ENCODE measurements at regions not wholly inside any gene's neighbourhood (a gene's known extent, or its start where the extent isn't known, plus 50 kb on each side); places are given as distances from the start of the nearest gene placed in this dataset.

DNA sequence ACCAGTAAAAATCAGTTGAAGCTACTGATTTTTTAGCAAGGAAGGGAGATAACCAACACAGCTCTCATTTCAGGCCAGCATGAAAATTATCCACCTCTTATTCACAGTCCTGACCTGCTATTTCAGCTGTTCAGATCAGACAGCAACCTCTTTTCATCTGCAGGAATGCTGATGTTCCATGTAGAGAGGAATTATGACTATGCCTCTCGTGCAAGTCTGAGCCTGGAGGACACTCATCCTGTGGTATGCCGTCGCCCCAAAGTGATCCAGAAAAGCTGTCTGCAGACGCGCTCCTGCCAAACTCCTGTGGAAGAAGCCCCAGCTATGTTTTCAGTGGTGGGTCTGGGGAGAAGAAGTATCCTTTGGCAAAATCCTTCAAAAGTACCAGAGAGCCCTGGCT lies 563.5 kb upstream of the SLITRK1 start:
- peak; percentile 67 for DNase-seq (ENCODE audit: low read depth)

DNA sequence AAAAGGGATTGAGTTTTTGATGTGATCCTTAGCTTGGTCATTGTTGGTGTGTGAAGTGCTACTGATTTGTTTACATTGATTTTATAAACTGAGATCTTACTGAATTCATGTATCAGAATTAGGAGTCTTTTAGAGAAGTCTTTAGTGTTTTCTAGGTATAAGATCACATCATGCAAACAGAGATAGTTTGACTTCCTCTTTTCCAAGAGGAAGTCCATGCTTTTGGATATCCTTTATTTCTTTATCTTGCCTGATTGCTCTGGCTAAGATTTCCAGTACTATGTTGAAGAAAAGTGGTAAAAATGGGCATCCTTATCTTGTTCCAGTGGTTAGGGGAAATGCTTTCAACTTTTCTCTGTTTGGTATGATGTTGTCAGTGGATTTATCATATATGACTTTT lies 561.2 kb upstream of the SLITRK1 start:
- DNase-seq (ENCODE audit: low read depth) = no peak

DNA sequence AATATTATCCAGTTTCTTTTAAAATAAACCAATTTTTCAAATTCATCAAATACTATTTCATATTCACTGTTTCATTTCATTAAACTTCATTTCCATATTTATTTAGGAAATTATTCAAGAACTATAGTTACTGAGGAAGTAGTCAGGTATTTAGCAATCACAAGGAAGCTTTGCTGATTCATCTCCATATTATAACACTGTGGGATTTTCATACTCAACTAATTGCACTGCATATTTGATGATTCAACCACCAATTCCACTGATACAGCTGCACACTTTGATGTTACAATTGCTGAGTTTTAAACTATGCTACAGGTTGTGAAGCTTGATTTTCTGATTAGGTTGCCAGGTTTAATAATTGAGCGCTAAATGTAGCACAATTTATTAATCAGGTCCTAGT lies 556.8 kb upstream of the SLITRK1 start:
- DNase-seq (ENCODE audit: low read depth) = no peak

DNA sequence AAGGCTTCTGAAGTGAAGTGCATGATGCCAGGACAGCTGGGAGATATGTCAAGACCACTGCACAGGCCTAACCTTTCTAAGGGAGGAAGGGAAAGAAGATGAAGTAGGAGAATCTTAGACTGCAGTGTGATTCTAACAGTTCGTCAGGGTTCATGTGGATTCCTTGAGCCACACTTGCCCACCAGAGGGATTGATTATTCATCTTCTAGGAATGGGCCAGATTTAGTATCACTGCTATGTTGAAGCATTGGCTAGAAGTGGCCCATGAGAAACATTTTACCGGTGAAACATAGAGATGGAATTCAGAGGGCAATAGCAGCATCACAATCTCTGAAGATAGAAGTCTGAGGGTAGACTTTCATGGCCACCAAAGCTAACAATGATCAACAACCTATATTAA lies 550.8 kb upstream of the SLITRK1 start:
- DNase-seq (ENCODE audit: low read depth) = peak; percentile 86

DNA sequence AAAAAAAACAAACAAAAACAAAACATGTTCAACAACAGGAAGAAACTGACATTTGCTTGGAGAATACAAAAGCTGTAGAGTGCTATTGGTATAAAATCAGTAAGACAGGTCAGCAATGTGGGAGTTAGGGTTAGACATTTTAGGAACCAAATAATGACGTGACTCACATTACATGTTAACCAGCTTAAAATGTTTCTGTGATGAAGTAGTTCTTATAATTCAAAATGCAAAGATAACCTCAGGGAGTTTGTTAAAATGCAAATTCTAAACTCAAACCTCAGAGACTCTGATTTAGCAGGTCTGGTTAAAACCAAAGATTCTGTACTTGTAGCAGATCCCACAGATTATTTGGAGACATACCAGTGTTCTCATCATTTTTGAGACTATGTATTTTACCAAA lies 549.4 kb upstream of the SLITRK1 start:
- DNase-seq (ENCODE audit: low read depth) = peak; percentile 60

DNA sequence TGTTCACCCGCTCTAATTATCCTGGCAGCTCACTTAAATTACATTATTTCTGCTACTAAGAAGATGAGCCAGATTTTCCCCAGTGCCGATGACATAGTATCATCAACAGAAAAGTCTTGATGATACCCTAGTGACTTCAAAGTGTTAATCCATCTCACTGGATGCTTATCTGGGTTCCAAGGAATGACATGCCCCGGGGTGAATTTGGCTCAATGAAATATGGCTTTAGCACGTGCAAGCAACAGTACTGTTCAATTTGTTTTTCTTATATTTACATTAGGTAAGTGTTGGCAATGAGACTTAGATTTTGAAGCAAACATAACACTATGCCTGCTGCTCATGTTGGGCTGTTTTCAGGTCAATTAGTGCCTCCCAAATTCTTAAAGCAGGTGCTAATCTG lies 548.2 kb upstream of the SLITRK1 start:
- DNase-seq (ENCODE audit: low read depth) = no peak

DNA sequence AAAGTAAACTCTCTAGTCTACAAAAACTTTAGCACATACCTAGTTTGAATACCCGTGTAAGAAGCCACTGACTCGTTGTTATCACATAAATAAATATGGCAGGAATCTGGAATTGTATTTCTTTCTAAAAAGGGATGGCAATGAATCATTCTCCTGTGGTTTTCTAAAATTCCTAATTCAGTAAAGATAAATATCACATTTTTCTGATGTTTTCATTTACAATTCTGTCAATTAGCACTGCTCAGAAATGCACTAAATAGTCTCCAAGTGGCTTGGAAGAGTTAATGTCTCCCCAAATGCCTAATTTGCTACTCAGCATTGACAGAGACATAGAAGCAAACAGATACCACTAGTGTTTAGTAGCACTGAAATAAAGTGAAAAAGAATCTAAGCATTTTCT lies 547.7 kb upstream of the SLITRK1 start:
- DNase-seq (ENCODE audit: low read depth) = peak; percentile 55

DNA sequence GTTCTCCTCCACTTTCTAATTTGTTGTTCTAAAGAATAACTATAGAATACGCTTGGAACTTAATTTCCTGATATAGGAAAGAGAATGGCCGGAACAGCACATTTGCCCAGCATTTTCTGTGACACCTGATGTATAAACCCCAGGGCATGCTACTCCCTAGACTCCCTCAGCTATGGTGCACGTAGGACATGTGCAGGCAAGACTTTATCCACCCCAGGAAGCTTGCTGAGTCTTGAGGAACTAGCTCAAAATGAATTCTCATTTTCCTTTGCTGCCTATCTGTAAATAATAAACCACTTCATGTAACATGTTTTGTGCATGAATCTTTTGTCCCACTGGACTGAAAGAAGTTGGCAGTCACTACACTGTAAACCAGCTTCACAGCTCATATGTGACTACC lies 535.8 kb upstream of the SLITRK1 start:
- DNase-seq (ENCODE audit: low read depth) = no peak

DNA sequence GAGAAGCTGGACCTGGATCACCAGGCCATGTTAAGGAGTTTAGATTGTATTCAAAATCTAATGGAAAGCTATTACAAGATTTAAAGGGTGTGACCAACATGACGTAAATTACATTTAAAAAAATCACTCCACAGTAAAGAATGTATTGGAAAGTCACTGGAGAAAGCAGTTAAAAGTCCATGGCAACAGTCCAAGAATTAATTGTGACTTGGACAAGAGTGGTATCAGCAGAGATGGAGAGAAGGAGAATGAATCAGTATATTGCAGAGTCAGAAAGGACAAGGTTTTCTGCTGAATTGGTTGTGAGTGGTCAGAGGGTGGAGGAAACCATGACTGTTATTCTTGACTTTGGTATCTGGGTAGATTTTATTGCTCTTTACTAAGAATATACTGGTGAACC lies 535.1 kb upstream of the SLITRK1 start:
- no peak for DNase-seq (ENCODE audit: low read depth)

DNA sequence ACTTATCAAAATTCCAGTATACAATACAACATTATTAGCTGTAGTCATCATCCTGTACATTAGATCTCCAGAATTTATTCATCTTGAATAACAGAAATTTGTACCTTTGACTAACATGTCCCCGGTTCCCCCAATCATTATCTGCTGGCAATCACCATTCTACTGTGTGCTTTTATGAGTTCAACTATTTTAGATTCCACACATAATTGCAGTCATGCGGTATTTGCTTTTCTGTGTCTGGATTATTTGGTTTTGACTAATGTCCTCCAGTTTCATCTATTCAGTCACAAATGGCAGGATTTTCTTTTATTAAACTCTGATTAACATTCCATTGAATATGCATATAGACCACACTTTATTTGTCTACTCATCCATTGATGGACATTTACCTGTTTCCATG lies 530.7 kb upstream of the SLITRK1 start:
- no peak for DNase-seq (ENCODE audit: low read depth)

DNA sequence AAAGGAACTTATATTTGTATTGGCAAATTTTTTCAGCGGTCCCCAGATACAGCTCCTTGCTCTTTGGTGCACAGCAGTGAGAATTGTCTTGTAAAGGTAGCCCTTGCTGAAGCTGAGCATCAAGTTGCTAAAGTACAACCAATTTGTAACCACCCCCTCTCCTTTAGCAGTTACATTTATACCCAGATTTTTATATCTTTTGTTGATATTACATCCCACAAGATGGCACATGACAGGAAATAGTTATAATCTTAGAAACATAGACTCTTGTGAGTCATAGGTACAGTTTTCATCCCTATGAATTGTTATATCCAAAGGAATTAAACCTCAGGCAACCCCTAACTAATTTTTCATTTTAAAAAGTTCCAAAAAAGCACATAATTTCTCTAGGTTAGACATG lies 523.0 kb upstream of the SLITRK1 start:
- no peak for DNase-seq (ENCODE audit: low read depth)

DNA sequence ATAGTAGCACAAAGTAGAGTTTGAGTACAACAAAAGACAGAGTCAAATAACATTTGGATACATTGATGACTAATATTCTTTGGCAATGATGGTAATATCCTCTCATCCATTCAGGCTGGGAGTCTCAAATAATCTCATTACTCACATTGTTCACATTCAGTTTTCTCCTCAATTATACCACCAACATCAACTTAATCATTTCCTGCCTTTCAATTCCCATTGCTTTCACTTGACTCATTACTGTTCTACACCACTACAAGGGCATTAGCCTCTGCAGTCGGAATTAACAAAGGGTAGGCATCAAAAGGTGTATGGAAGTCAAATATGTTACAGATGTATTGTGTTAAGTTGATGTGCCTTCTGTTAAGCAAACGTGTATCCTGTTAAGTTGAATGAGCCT lies 518.4 kb upstream of the SLITRK1 start:
- DNase-seq (ENCODE audit: low read depth) = peak; percentile 85

DNA sequence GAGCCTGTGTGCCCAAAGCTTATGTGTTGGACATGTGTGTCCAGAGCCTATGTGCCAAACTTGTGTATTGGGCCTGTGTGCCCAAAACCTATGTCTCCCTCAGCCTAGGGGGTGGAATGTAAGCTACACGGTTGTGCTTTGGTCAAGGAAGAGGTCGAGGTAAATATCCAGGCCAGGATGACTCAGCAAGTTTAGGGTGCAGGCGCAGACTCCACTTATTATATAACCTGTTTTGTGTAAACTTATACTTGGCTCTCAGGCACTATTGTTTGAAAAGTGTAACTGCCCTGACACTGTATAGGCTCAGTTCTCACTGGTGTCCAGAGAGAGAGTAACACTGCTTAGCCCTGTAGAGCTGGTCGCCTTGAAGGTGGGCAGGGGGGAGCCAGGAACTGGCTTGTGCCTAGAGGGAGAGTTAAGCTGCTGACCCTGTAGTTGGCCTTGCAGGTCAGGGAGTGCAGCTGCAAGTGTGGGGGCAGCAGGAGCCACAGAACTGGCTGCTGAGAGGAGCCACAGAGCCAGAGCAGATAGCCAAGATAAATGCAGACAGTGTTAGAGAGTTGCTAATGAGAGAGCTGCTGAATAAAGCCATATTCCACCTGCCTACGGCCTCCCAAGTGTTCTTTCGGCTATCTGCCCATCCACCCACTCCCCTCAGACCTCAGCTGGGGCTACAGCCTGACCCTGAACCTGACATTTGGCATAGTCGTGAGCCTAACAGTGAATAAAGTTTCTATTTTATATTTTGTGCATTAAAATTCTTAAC lies 517.2 kb upstream of the SLITRK1 start:
- no peak for DNase-seq (ENCODE audit: low read depth)

DNA sequence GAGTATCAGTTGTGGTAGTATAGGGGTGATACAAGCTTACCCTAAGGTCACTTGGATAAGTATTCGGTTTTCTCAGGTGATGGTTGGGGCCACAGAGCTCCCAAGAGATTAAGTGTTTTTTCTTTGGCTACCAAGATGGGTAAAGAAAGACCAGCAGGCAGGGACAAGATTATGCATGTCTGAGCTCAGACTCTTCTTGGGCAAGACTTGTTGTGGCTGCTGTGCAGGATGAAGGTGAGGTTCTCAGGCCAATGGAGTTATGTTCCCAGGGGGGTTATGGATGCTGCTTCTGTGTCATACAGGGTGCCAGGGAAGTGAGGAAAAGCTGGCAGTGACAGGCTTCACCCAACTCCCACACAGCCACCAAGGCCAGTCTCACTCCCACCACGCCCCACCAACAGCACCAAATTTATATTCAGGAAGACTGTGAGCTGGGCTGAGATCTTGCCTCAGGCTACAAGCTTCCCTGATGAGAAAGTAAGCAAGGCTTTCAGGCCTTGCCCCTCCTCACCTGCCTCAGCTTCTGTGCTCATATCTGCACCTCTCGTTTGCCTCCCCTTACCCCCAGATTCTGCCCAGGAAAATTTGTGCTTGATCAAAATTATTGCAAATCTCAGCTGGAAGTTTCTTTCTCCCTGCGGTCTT lies 511.8 kb upstream of the SLITRK1 start:
- DNase-seq (ENCODE audit: low read depth) = no peak

DNA sequence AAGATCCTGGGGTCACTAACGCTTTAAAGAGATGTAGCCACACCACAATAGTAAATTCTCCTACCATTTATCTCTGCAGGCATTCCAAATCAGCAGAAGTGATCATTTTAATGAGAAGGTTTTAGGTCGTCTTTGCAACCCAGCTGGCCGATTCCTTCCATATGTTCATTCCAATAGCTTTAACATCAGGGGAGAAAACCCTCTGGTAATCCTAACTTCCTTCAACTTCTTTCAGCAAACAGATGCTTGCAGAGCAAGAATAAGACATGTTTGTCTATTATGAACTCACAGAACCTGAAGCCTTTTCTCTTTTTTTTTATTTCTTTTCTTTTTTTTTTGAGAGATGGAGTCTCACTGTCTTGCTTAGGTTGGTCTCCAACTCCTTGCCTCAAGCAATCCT lies 498.6 kb upstream of the SLITRK1 start:
- no peak for DNase-seq (ENCODE audit: low read depth)

DNA sequence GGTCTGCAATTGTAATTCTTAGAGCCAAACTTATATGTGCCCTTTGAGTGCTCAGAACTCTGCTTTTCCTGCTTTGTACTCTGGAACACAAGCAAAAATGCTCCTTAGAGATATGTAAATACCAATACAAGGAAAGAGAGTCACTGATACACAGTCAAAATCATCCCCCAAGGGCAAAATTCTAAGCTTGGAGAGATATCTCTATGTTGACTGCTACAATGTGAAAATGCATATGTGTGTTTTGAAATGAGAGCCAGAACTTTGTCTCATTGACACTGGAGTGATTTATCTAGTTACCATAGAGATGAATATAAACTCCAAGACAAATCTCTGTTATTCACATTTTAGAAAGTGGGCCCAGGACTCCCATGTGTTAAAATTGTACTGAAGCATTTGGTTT lies 494.8 kb upstream of the SLITRK1 start:
- no peak for DNase-seq (ENCODE audit: low read depth)

DNA sequence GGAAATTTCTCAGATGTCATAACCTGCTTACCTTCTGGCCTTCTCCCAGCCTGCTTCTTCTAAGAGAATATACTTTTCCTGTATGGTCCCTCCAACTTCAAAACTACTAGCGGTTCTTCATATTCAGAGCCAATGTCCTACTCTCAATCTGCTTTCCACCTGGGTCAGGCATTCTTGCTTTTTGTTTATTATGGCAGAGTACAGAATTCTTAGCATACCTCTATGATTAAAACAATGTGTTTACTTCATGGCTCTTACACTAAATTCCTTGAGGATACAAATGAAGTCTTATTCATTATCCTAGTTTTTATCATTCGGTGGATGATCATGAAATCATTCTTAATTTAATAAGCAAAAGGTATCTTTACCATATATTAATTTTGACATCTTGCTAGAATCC lies 484.2 kb upstream of the SLITRK1 start:
- peak; percentile 10 for DNase-seq (ENCODE audit: low read depth)

DNA sequence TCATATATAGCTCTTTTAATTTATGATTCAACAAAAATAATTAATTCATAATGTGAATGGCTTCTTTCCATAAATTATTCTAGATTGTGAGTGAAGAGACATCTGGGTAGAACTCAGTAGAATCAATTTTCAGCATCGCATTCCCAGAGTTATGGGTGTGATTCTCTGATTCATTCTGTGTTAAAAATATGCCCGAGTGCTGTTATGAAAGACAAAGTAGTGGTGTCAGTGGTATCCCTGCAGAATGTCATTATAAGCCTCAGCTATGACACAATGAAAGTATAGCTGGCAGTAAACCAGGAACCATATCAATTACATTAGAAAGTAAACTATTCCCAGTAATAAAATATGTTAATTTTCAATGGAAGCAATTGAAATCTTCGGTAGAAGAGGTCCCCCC lies 480.5 kb upstream of the SLITRK1 start:
- DNase-seq (ENCODE audit: low read depth) = no peak

DNA sequence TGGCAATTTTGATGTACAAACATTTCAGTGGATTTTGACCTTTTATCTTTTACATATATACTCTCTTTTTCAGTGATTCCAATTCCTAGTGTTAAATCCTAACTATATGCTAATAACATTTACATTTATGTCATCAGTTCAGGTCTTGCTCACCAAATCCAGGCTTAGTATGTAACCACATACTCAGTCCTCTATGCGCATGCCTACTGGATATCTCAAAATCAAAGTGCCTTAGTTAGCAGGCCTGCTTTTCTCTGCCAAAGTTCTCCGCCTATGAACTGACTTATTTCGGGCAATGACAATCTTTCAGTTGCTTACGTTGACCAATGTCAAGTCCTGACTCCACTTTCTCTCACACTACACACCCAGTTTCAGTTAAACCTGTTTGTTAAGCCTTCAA lies 478.5 kb upstream of the SLITRK1 start:
- DNase-seq (ENCODE audit: low read depth) = no peak

DNA sequence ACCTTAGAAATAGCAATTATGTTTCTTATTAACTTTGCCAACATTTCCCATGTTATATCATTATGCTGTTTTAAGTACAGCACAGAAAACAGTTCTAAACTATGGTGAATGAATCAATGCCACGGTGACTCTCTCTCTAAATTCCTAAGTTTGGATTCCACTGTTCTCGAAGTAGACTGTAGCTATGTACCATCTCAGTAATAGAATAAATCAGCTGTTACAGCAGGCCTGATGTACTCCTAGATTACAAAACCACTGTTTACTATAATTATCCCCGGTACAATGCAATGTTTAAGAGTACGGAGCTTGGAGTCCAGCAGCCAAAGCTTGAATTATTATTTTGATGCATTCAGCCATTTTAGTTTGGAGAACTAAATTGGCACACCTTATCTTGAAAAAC lies 476.3 kb upstream of the SLITRK1 start:
- no peak for DNase-seq (ENCODE audit: low read depth)

DNA sequence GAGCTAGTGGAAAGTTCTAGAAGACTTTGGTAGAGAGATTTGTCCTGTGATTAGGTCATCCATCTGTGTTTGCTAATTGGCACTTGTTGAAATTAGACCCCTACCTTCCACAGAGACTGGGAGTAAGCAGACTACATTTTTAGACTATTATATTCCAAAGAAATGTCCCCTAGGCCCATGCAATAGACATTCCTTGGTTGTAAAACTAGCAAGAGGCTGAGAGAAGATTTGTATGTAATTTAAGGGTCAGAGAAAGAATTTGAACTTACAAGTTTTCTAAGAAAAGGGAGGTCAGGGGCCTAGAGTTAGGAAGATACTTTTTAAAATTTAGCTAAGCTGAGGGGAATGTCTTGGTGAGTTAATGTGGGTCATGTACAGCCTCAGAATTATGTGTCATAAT lies 470.7 kb upstream of the SLITRK1 start:
- DNase-seq (ENCODE audit: low read depth) = no peak

DNA sequence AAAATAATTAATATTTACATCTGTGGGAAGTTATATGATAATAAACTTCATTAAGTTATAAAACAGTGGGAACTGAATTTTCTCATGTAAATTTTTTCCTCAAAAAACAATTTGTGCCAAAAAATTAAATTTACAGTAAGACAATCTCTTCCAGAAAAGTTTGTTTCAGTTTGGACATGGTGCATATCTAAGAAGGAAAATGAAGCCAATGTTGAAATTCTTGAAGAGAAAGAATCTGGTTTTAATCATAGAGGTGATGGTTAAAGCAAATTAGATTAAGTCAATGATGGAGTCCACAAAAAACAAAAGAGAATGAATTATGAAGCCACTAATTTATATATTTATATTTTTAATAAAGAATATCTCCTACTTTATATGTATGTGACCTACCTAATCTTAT lies 457.2 kb upstream of the SLITRK1 start:
- DNase-seq (ENCODE audit: low read depth) = no peak

DNA sequence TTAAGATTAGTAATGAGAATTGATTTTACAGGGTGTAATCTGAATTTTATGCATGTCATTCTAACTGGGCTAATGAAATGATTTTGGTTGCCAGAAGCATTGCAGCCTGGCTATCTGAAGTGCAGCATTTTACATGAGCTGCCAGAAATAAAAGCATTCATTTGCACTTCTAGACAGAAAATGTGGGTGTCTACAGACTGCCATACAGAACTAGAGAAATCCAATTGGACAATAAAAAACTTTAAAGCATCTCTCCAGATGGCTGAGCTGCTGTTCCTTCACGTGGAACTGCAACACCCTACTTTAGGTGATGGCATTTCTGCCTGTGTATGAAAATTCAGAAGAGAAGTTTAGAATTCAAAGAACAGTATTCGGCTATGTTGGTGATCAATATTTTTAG lies 450.1 kb upstream of the SLITRK1 start:
- DNase-seq (ENCODE audit: low read depth) = no peak

DNA sequence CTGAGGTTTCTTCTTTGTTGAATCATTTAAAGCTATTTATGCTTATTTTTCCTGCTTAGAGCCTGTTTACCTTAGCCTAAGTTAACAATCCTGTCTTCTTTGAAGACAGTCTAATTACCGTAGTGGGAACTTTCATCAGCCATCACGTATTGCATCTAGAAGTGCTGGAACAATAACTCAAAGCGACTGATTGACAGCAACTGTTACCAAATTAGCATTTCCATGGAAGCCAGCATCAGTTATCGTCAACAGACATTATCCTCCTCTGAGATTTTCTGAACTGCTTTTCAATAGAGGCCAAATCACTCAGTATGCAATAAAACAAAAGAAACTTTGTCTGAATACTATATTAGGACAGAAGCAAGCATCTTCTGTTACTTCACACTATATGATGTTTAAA lies 433.3 kb upstream of the SLITRK1 start:
- no peak for DNase-seq (ENCODE audit: low read depth)
